ENCODE measurements at regions not wholly inside any gene's neighbourhood (a gene's known extent, or its start where the extent isn't known, plus 50 kb on each side); places are given as distances from the start of the nearest gene placed in this dataset.
"Not testable (repeated sequence)": the region's sequence is repeated elsewhere in the genome, so short reads cannot be mapped to it uniquely, and the experiment has no call there.

DNA sequence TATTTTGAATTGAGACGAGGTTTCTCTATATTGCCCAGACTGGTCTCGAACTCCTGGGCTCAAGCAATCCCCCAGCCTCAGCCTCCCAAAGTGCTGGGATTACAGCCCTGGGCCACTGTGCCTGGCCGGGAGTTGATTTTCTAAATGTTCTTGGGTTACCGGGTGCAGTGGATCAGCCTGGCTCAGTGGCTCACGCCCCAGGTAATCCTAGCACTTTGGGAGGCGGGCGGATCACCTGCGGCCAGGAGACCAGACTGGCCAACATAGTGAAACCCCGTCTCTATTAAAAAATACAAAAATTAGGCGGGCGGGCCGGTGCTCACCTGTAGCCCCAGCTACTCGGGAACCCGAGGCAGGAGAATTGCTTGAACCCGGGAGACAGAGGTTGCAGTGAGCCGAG, 106.9 kb upstream of the LARP1 start:
- DNase-seq (ENCODE audit: low spot score) = no peak
- no peaks in the 10 kb centered on the region for H3K36me3 Mint-ChIP-seq (ENCODE audit: low read depth)
- intact Hi-C loops (cut with micrococcal nuclease) = no loop called here
- peaks cover 7% of the 10 kb centered on the region for H3K9me3 Mint-ChIP-seq
- H3K4me1 Mint-ChIP-seq (ENCODE audit: low read depth) = peaks cover 16% of the 10 kb centered on the region
- no peak overlapping the region for H3K4me3 Mint-ChIP-seq
- H3K27ac Mint-ChIP-seq = no peak overlapping the region
- peaks cover 19% of the 10 kb centered on the region for H3K27me3 Mint-ChIP-seq (ENCODE audit: insufficient read depth)

GRCh38 chr5:154647761-154648145, 107.4 kb upstream of the LARP1 start:
- H3K9me3 Mint-ChIP-seq = peaks cover 10% of the 10 kb centered on the region
- H3K4me1 Mint-ChIP-seq (ENCODE audit: low read depth) = peaks cover 16% of the 10 kb centered on the region
- peak overlapping the region; percentile 72 for H3K4me3 Mint-ChIP-seq
- peaks cover 23% of the 10 kb centered on the region for H3K27me3 Mint-ChIP-seq (ENCODE audit: insufficient read depth)
- H3K36me3 Mint-ChIP-seq (ENCODE audit: low read depth) = no peaks in the 10 kb centered on the region
- no peak overlapping the region for H3K27ac Mint-ChIP-seq
- no peak for DNase-seq (ENCODE audit: low spot score)
- intact Hi-C loops (cut with micrococcal nuclease) = no loop called here

DNA sequence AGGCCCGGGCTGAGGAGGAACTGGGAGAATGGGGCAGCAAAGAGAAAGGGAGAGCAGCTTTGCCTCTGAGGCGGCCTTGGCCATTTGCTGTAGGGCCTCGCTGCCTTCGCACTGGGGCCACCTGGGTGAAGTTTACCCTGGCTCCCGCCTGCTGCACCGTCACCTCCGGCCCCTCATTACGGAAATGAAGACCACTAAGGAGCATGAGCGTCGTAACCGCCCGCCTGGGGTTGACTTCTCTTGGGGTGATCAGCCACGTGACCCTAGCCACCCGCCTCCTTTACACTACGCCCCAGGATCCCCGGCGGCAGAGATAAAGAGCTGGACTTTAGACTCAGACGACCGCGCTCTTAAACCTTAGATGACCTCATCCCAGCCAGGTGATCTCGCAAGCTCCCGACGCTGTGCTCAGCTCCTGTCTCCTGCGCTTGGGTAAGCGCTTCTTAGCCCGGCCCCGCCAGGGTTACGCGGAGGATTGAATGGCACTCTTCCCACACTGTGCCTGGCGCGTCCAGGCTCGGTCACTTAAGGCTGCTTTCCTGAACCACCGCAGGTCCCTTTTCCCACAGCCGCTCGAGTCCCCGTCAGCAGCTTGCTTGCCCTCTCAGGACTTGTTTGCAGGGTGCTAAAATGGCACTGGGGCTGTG, 107.9 kb upstream of the LARP1 start:
- intact Hi-C loops (cut with micrococcal nuclease) = no loop called here

GRCh38 chr5:154646745-154647113, 108.4 kb upstream of the LARP1 start:
- peak overlapping the region; percentile 72 for H3K4me3 Mint-ChIP-seq
- H3K9me3 Mint-ChIP-seq = peaks cover 10% of the 10 kb centered on the region
- H3K4me1 Mint-ChIP-seq (ENCODE audit: low read depth) = peaks cover 16% of the 10 kb centered on the region
- no peaks in the 10 kb centered on the region for H3K36me3 Mint-ChIP-seq (ENCODE audit: low read depth)
- H3K27ac Mint-ChIP-seq = no peak overlapping the region
- H3K27me3 Mint-ChIP-seq (ENCODE audit: insufficient read depth) = peaks cover 28% of the 10 kb centered on the region
- intact Hi-C loops (cut with micrococcal nuclease) = no loop called here
- no peak for DNase-seq (ENCODE audit: low spot score)

More for the DNA sequence above, 107.9 kb upstream of the LARP1 start:
- peaks cover 10% of the 10 kb centered on the region for H3K9me3 Mint-ChIP-seq
- no peaks in the 10 kb centered on the region for H3K36me3 Mint-ChIP-seq (ENCODE audit: low read depth)
- H3K27ac Mint-ChIP-seq = no peak overlapping the region
- peaks cover 23% of the 10 kb centered on the region for H3K27me3 Mint-ChIP-seq (ENCODE audit: insufficient read depth)
- DNase-seq (ENCODE audit: low spot score) = no peak
- peak overlapping the region; percentile 72 for H3K4me3 Mint-ChIP-seq
- peaks cover 16% of the 10 kb centered on the region for H3K4me1 Mint-ChIP-seq (ENCODE audit: low read depth)

DNA sequence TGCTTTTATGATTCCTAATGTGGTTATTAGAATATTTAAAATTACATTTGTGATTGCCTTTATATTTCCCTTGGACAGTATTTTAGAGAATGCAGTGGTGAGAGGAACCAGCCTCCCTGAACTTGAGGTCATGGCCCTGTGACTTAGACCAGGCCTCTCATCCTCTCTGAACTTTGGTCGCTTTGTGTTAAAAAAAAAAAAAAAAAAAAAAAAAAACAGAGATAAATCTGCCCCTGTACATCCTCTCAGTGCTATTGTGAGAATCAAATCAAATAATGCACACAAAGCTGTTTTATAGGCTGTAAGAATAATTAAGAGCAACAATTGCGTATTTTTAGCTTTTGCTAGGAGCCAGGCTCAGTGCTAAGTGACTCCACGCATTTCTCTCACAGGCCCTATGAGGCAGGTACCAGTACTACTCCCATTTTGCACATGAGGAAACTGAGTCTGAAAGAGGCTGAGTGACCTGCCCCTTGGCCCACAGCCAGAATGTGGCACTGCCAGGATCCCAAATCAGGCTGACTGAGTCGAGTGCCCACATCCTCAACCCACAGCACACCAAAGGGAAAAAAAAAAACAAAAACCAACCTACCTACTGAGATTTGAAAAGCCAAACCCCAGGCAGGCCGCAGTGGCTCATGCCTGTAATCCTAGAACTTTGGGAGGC, 110.3 kb upstream of the LARP1 start:
- intact Hi-C loops (cut with micrococcal nuclease) = no loop called here
- Mint-ChIP-seq H3K9me3 (peaks cover 10% of the 10 kb centered on the region), H3K4me1 (ENCODE audit: low read depth) (peaks cover 16% of the 10 kb centered on the region), H3K27ac (no peak overlapping the region), H3K27me3 (ENCODE audit: insufficient read depth) (peaks cover 33% of the 10 kb centered on the region), H3K36me3 (ENCODE audit: low read depth) (no peaks in the 10 kb centered on the region), H3K4me3 (no peak overlapping the region)
- DNase-seq (ENCODE audit: low spot score) = no peak

DNA sequence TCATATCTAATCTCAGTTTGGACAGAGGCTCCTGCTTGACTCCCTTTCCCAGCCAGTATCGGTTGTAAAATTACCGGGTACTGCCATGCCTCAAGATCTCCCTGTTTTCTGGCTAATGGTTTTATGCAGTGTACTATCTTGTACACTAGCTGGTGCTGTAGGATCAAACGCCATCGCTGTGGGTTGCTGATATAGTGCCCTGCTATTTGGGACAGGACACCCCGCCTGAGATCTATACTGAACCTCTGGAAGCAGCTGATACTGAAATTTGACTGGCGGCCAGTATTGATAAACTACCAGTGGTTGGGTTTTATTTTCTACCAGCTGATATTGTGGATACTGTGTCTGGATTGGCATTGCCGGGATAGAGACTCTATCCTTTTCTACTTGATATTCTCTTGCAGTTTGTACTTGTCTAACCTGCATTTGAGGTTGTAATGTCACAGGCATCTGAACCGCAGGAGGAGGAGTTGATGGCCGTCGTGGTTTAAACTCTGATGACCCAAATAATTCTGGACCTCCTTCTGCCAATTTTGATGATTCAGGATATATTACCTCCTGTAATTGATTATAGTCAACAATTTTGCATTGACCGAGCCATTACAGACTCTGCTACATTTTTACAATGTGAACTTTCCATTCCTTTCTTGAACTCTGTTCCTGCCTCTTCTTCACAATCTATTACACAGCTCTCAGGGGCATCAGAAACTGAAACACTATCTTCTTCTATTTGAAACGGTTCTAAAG, 112.5 kb upstream of the LARP1 start:
- no peak overlapping the region for H3K27ac Mint-ChIP-seq
- no peaks in the 10 kb centered on the region for H3K36me3 Mint-ChIP-seq (ENCODE audit: low read depth)
- DNase-seq (ENCODE audit: low spot score) = no peak
- peaks cover 10% of the 10 kb centered on the region for H3K9me3 Mint-ChIP-seq
- H3K4me3 Mint-ChIP-seq = no peak overlapping the region
- intact Hi-C loops (cut with micrococcal nuclease) = no loop called here
- peaks cover 12% of the 10 kb centered on the region for H3K4me1 Mint-ChIP-seq (ENCODE audit: low read depth)
- H3K27me3 Mint-ChIP-seq (ENCODE audit: insufficient read depth) = peaks cover 31% of the 10 kb centered on the region

DNA sequence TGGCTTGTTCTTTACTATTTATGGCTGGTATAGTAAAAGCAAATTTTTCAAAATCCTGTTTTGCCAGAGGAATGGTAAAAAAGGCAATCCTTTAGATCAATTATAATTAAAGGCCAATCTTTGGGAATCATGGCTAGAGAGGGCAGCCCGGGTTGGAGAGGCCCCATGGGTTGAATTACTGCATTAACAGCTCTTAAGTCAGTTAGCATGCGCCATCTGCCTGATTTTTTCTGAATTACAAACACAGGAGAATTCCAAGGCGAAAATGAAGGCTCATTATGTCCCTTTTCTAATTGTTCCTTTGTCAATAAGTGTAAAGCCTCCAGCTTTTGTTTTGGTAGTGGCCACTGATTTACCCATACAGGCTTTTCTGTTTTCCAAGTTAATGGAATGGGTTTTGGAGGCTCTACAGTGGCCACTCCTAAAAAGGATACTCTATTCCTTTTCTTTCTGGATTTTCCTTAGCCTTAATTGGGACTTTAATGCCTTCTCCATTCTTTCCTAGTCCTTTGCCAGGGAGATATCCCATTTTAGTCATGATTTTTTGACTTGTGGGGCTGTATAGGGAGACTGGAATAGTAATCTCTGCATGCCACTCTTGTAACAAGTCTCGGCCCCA, 114.9 kb upstream of the LARP1 start:
- Mint-ChIP-seq H3K27me3 (ENCODE audit: insufficient read depth) (peaks cover 23% of the 10 kb centered on the region), H3K9me3 (peaks cover 10% of the 10 kb centered on the region)
- H3K4me1 Mint-ChIP-seq (ENCODE audit: low read depth); H3K4me3 Mint-ChIP-seq; DNase-seq (ENCODE audit: low spot score); H3K36me3 Mint-ChIP-seq (ENCODE audit: low read depth); H3K27ac Mint-ChIP-seq: not testable (repeated sequence)
- intact Hi-C loops (cut with micrococcal nuclease) = loop anchor here (2.0 kb wide), 1 partner anchor 174 kb away; no protein-coding TSS in a partner anchor

DNA sequence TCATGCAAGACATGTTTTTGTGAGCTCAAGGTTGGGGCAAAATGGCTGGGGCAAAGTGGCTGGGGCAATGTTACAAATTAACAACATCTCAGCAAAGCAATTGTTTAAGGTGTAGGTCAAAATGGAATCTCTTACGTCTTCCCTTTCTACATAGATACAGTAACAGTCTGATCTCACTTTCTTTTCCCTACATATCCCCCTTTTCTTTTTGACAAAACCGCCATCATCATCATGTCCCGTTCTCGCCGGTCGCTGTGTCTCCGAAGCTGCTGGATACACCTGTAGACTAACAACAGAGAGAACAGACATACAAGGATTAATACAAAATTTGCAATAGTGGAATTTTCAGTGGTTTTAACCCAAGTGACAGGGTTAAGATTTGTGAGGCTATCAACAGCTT, 118.4 kb upstream of the LARP1 start:
- intact Hi-C loops (cut with micrococcal nuclease); H3K4me3 Mint-ChIP-seq; H3K27ac Mint-ChIP-seq; DNase-seq (ENCODE audit: low spot score); H3K36me3 Mint-ChIP-seq (ENCODE audit: low read depth); H3K4me1 Mint-ChIP-seq (ENCODE audit: low read depth); H3K9me3 Mint-ChIP-seq: not testable (repeated sequence)
- peaks cover 11% of the 10 kb centered on the region for H3K27me3 Mint-ChIP-seq (ENCODE audit: insufficient read depth)

GRCh38 chr5:154636271-154636670, 118.9 kb upstream of the LARP1 start:
- intact Hi-C loops (cut with micrococcal nuclease) = not testable (repeated sequence)

DNA sequence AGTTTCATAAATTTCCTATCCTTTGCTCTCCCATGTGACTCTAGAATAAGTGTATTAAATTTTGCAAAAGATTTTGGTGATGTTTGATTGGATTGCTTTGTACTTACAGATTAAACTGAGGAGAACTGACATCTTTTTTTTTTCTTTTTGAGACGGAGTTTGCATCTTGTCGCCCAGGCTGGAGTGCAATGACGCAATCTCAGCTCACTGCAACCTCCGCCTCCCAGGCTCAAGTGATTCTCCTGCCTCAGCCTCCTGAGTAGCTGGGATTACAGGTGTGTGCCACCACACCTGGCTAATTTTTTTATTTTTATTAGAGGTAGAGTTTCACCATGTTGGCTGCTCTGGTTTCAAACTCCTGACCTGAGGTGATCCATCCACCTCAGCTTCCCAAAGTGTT, 121.4 kb upstream of the LARP1 start:
- H3K9me3 Mint-ChIP-seq; H3K27ac Mint-ChIP-seq; H3K36me3 Mint-ChIP-seq (ENCODE audit: low read depth); DNase-seq (ENCODE audit: low spot score); H3K27me3 Mint-ChIP-seq (ENCODE audit: insufficient read depth); H3K4me1 Mint-ChIP-seq (ENCODE audit: low read depth); H3K4me3 Mint-ChIP-seq; intact Hi-C loops (cut with micrococcal nuclease): not testable (repeated sequence)

More at GRCh38 chr5:154636271-154636670, 118.9 kb upstream of the LARP1 start:
- H3K4me1 Mint-ChIP-seq (ENCODE audit: low read depth); DNase-seq (ENCODE audit: low spot score); H3K9me3 Mint-ChIP-seq; H3K27ac Mint-ChIP-seq; H3K36me3 Mint-ChIP-seq (ENCODE audit: low read depth); H3K27me3 Mint-ChIP-seq (ENCODE audit: insufficient read depth); H3K4me3 Mint-ChIP-seq: not testable (repeated sequence)

DNA sequence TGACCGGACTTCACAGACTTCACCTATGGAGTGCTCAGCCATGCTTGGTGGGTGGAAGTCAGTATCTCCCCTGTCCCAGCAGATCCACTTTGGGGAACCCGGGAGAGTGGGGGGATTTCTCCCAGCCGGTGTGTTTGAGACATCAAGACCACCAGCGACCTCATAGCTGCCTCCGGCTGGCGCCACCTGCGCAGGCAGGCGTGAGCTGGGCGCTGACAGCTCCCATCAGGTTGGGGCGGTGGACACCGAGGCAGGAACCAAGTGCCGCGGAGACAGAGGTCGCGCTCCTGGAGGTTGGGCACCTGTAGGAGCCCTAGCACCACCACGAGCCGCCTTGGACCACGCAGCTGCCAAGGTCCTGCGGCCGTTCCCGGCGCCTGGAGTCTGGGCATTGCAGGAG, 124.0 kb upstream of the LARP1 start:
- H3K36me3 Mint-ChIP-seq (ENCODE audit: low read depth) = no peaks in the 10 kb centered on the region
- H3K4me1 Mint-ChIP-seq (ENCODE audit: low read depth) = no peaks in the 10 kb centered on the region
- H3K27ac Mint-ChIP-seq = no peak overlapping the region
- DNase-seq (ENCODE audit: low spot score) = no peak
- H3K4me3 Mint-ChIP-seq = no peak overlapping the region
- peaks cover 5% of the 10 kb centered on the region for H3K27me3 Mint-ChIP-seq (ENCODE audit: insufficient read depth)
- no peaks in the 10 kb centered on the region for H3K9me3 Mint-ChIP-seq
- intact Hi-C loops (cut with micrococcal nuclease) = no loop called here

- no peaks in the 10 kb centered on the region for H3K4me1 Mint-ChIP-seq (ENCODE audit: low read depth)
- H3K27me3 Mint-ChIP-seq (ENCODE audit: insufficient read depth) = peaks cover 5% of the 10 kb centered on the region
- H3K4me3 Mint-ChIP-seq = no peak overlapping the region
- no peak for DNase-seq (ENCODE audit: low spot score)
- no peak overlapping the region for H3K27ac Mint-ChIP-seq
- H3K9me3 Mint-ChIP-seq = no peaks in the 10 kb centered on the region
- intact Hi-C loops (cut with micrococcal nuclease) = no loop called here
- no peaks in the 10 kb centered on the region for H3K36me3 Mint-ChIP-seq (ENCODE audit: low read depth)
These were observed 124.8 kb upstream of the LARP1 start for GRCh38 chr5:154630410-154630809.

DNA sequence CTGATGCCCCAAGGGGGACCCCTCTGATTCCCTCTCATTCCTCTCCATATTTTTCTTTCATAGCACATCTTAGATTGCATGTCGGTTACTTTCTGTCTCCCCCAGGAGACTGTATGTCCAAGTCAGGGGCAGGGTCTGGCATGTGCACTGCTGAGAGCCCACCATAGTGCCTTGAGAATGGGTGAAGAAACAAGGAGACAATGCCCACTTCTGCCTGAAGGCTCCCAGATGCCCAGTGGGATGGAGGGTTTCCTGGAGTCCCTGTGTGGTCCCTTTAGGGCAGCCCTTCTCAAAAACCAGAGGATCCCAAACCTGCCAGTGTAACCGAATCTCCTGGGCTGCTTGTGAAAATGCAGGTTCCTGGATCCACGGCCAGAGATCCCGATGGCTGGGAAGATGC, 126.5 kb upstream of the LARP1 start:
- no peak for DNase-seq (ENCODE audit: low spot score)
- H3K27ac Mint-ChIP-seq = no peak overlapping the region
- no peak overlapping the region for H3K4me3 Mint-ChIP-seq
- peaks cover 5% of the 10 kb centered on the region for H3K27me3 Mint-ChIP-seq (ENCODE audit: insufficient read depth)
- H3K9me3 Mint-ChIP-seq = no peaks in the 10 kb centered on the region
- H3K36me3 Mint-ChIP-seq (ENCODE audit: low read depth) = no peaks in the 10 kb centered on the region
- intact Hi-C loops (cut with micrococcal nuclease) = no loop called here
- no peaks in the 10 kb centered on the region for H3K4me1 Mint-ChIP-seq (ENCODE audit: low read depth)

Measured in activated T-helper 1 cell treated with anti-CD3 and anti-CD28 coated beads, Interleukin-12 subunit alpha, Interleukin-12 subunit beta, Interleukin-2, Interleukin-4 antibody, amounts not matched to agents 30 ng/mL and 10 ng/mL and 1 ng/mL, durations not matched to agents 14 hours and 24 hours and 36 hours (primary cell).